ENCODE measurements at regions not wholly inside any gene's neighbourhood (a gene's known extent, or its start where the extent isn't known, plus 50 kb on each side); places are given as distances from the start of the nearest gene placed in this dataset.

DNA sequence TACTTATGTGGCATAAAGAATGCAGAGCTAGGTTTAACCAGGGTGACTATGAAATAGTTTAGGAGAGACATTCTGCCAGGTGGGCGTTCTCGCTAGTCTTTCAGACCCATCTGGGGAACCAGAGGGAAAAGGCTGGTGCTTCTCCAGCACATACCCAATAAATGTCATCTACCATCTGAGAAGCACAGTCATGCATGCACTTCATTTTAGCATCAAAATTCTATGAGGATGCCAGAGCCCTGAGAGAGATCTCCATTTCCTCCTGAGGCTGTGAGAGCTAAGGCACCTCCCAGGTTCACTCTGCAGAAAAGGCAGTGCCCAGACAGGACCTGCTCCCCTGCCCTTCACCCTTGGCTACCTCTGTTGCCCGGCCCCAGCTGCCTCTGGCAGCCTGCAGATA is 196.2 kb upstream of the PRNP start:
- DNase-seq (ENCODE audit: low read depth, low spot score) = no peak
- dilution Hi-C loops (cut with MboI; ENCODE audit: extremely low pct_ligation_motif_present, low sequenced_read_pairs) = no loop called here

More for the DNA sequence above, 196.2 kb upstream of the PRNP start:
- no peak for FAIRE-seq
- peaks cover 0 to 4% of the 10 kb centered on the region in 2 experiments for H3K27me3 ChIP-seq (ENCODE audit: control insufficient read depth in 2 of 2, insufficient read depth in 2 of 2, low read length in 2 of 2)
- H3K4me3 ChIP-seq (replicated peaks in 1 of 3; ENCODE audit: insufficient read depth in 1 of 3, low read depth in 1 of 3, low read length in 3 of 3) = no peak overlapping the region
- H3K9ac ChIP-seq (replicated peaks; ENCODE audit: extremely low read depth, insufficient read depth, low read length) = no peak overlapping the region
- H3K36me3 ChIP-seq (ENCODE audit: control insufficient read depth in 2 of 2, extremely low read depth in 1 of 2, insufficient read depth in 2 of 2, low read length in 2 of 2) = no peaks in the 10 kb centered on the region
- H3K27ac ChIP-seq (ENCODE audit: insufficient read depth, low read depth, low read length) = no peak overlapping the region
- CTCF ChIA-PET = interaction anchor here (1.3 kb wide), 1 partner anchor 40 kb away, joined by 3 read pairs; no protein-coding TSS in a partner anchor
- no TSS peak for BruUV-seq (replicated peaks)
- H3K4me2 ChIP-seq (ENCODE audit: insufficient read depth, low read length) = no peak overlapping the region
- no peaks in the 10 kb centered on the region for H4K20me1 ChIP-seq (replicated peaks; ENCODE audit: control insufficient read depth, extremely low read depth, insufficient read depth, low read length)
- H3K9me1 ChIP-seq (replicated peaks; ENCODE audit: control insufficient read depth, extremely low read depth, insufficient read depth, low read length) = no peaks in the 10 kb centered on the region
- no peak overlapping the region for H2AFZ ChIP-seq (ENCODE audit: low read depth, low read length)
- no peaks in the 10 kb centered on the region for H3K79me2 ChIP-seq (ENCODE audit: control insufficient read depth, insufficient read depth, low read length)
- intact Hi-C loops (cut with micrococcal nuclease) = no loop called here
- POLR2A ChIA-PET = interaction anchor here (0.6 kb wide), 1 partner anchor 104 kb away, joined by 3 read pairs; no protein-coding TSS in a partner anchor
- H3K4me1 ChIP-seq (ENCODE audit: control insufficient read depth, extremely low read depth, insufficient read depth, low read length) = no peaks in the 10 kb centered on the region
- TF ChIP-seq GATA2 (IDR thresholded peaks at IDR 0.05; ENCODE audit: insufficient read depth, insufficient read length, low read depth, low read length) (no peak), FOS (IDR thresholded peaks at IDR 0.05; ENCODE audit: borderline replicate concordance, insufficient read depth, low read length) (no peak), JUN (IDR thresholded peaks at IDR 0.05; ENCODE audit: borderline replicate concordance, insufficient read depth, insufficient read length, low read depth) (no peak), POLR2AphosphoS5 (IDR thresholded peaks at IDR 0.05; ENCODE audit: insufficient read depth, low read depth, low read length) (no peak), MYC (IDR thresholded peaks at IDR 0.05; ENCODE audit: low read depth, low read length) (no peak), EZH2 (IDR thresholded peaks at IDR 0.05; ENCODE audit: borderline replicate concordance, low read depth, low read length, severe bottlenecking) (no peak), POLR2A (IDR thresholded peaks at IDR 0.05; ENCODE audit: low read depth, low read length) (no peak)
- TF ChIP-seq, protein P1, sequence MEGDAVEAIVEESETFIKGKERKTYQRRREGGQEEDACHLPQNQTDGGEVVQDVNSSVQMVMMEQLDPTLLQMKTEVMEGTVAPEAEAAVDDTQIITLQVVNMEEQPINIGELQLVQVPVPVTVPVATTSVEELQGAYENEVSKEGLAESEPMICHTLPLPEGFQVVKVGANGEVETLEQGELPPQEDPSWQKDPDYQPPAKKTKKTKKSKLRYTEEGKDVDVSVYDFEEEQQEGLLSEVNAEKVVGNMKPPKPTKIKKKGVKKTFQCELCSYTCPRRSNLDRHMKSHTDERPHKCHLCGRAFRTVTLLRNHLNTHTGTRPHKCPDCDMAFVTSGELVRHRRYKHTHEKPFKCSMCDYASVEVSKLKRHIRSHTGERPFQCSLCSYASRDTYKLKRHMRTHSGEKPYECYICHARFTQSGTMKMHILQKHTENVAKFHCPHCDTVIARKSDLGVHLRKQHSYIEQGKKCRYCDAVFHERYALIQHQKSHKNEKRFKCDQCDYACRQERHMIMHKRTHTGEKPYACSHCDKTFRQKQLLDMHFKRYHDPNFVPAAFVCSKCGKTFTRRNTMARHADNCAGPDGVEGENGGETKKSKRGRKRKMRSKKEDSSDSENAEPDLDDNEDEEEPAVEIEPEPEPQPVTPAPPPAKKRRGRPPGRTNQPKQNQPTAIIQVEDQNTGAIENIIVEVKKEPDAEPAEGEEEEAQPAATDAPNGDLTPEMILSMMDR (IDR thresholded peaks at IDR 0.05; ENCODE audit: extremely low read depth in 1 of 2, insufficient read depth in 1 of 2, low read depth in 1 of 2, low read length in 2 of 2) = no peak
- TF ChIP-seq, protein P2, sequence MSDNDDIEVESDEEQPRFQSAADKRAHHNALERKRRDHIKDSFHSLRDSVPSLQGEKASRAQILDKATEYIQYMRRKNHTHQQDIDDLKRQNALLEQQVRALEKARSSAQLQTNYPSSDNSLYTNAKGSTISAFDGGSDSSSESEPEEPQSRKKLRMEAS (IDR thresholded peaks at IDR 0.05; ENCODE audit: insufficient read depth, insufficient read length) = no peak
- no peaks in the 10 kb centered on the region for H3K9me3 ChIP-seq (replicated peaks; ENCODE audit: control insufficient read depth, insufficient read depth, low read length)
